Pancreas (tissue), 10 donors: ENCODE measurements at regions not wholly inside any gene's neighbourhood (a gene's known extent, or its start where the extent isn't known, plus 50 kb on each side); places are given as distances from the start of the nearest gene placed in this dataset.

Experiments used
- ATAC-seq, 4 donors: fragments of 200-7000 bp; cut with Tn5 transposase; one replicate each; pipeline versions ENCODE4 v1.8.0 to v1.9.1; 2020; ENCODE audit warnings: mild to moderate bottlenecking in 4 of 4, moderate library complexity in 4 of 4
- DNase-seq, 6 donors: peaks; one replicate each; pipeline ENCODE4 v3.0.0-alpha.2; 2020
- FAIRE-seq: peaks from 2 replicates; lab custom pipeline; 2012; peaks lifted over from hg19 to GRCh38; lab: Jason Lieb, UNC
- H3K27ac ChIP-seq, 4 donors: fragments of 200-600 bp; sonication (generic); 1 replicate in 3 of 4; 2 replicates in 1 of 4; pipeline versions ENCODE4 v1.5.0 to v1.8.0; 2020
- H3K27me3 ChIP-seq, 4 donors: fragments of 200-600 bp; one replicate each; pipeline ENCODE4 v1.8.0; 2021
- H3K36me3 ChIP-seq, 3 donors: fragments of 200-600 bp; sonication (generic) in 1 of 3; one replicate each; pipeline versions ENCODE4 v1.5.0 to v1.8.0; 2020 to 2021
- H3K4me1 ChIP-seq, 3 donors: fragments of 200-600 bp; one replicate each; pipeline ENCODE4 v1.8.0; 2021
- H3K4me3 ChIP-seq, 4 donors: fragments of 200-600 bp; sonication (generic) in 2 of 4; one replicate each; pipeline versions ENCODE4 v1.5.0 to v1.8.0; 2020 to 2021
- H3K9me3 ChIP-seq, 4 donors: fragments of 200-600 bp; one replicate each; pipeline ENCODE4 v1.8.0; 2021
- WGBS, 2 donors: extraction: QIAGEN DNeasy Blood & Tissue Kit; methylation state at CpG; one replicate each; pipeline ENCODE4 v1.1.7; 2013; 5-methylcytosine and 5-hydroxymethylcytosine counted together
- intact Hi-C, 3 donors: fragments of 100-400 bp; cut with DNase I; formaldehyde crosslinking; loops; one replicate each; pipeline versions ENCODE4 v1.11.1 to v1.14.2; 2022
- TF ChIP-seq, protein P1 (sequence below), 4 donors: fragments of 200-600 bp; sonication (generic) in 3 of 4; IDR thresholded peaks; one replicate each; pipeline versions ENCODE4 v1.5.0 to v1.8.0; 2021; ENCODE audit warnings: antibody characterized with exemption in 4 of 4
- donor health status: healthy with polysubstance abuse.
- donor health status: DM: no; HTN: no; CAD: no; lungs with moderate emphysema.
- donor health status: DM: no; HTN: no; CAD: no.
- donor health status: control.
- donor health status: control.
- donor health status: Bipolar disorder and iron deficiency.
- donor health status: DM: yes; HTN: yes; CAD: no.
- donor health status: DM: no; HTN: no; CAD: no.
- donor health status: DM: no; HTN: no; CAD: no.
- donor health status: DM: yes; HTN: yes; CAD: no.

DNA sequence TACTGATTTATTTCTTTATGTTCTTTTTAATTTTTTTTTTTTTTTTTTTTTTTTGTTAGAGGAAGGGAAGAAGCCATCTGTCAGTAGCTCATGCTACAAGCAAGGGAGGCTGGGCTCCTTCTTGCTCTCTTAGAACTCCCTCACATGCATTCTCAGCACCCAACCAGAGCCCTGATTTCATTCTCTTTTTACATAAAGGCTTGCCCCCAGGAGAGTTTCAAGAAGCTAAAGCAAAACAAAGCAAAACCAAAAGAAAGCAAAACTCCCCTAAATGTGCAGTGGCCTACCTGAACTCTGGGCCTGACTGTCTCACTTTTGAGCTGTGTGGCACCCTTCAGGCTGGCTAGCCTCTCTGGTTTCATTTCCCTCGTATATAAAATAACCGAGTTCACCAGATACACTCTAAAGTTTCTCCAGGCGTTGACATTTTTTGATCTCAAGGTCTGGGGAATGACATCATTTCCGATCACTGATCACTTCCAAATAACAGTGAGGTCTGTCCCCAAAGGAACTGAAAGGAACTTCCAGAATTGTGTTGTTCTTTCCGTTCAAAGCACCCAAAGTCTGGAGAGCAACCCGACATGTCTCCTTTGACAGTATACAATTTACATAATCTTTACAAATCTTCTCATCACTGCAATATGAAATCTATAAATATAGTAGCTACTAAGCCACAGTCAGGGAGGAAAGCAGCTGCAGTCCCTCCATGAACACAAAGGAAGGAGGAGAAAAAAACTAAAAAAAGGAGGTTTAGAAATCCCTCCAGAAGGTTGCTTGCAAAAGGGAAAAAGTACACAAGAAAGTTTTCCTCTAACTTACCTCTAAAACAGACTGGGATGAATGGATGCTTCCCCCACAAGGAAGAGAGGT lies 145.6 kb upstream of the NCK2 start:
- H3K4me1 ChIP-seq: no peaks in the 10 kb centered on the region
- TF ChIP-seq, protein P1, sequence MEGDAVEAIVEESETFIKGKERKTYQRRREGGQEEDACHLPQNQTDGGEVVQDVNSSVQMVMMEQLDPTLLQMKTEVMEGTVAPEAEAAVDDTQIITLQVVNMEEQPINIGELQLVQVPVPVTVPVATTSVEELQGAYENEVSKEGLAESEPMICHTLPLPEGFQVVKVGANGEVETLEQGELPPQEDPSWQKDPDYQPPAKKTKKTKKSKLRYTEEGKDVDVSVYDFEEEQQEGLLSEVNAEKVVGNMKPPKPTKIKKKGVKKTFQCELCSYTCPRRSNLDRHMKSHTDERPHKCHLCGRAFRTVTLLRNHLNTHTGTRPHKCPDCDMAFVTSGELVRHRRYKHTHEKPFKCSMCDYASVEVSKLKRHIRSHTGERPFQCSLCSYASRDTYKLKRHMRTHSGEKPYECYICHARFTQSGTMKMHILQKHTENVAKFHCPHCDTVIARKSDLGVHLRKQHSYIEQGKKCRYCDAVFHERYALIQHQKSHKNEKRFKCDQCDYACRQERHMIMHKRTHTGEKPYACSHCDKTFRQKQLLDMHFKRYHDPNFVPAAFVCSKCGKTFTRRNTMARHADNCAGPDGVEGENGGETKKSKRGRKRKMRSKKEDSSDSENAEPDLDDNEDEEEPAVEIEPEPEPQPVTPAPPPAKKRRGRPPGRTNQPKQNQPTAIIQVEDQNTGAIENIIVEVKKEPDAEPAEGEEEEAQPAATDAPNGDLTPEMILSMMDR (IDR thresholded peaks at IDR 0.05): no peak
- WGBS, 2 donors: 73 to 82% methylated on average over 6 of the region's 6 CpGs
- ATAC-seq (no peak), FAIRE-seq (no peak), DNase-seq (no peak)
- H3K27me3 ChIP-seq: no peaks in the 10 kb centered on the region
- H3K9me3 ChIP-seq: no peaks in the 10 kb centered on the region
- intact Hi-C loops: loop anchor here in 1 of 3 donors (10.0 kb wide), 1 partner anchor 146 kb away; the partner anchor contains the start of gene NCK2
- H3K27ac ChIP-seq: no peak overlapping the region
- H3K4me3 ChIP-seq: no peak overlapping the region
- H3K36me3 ChIP-seq: no peaks in the 10 kb centered on the region

DNA sequence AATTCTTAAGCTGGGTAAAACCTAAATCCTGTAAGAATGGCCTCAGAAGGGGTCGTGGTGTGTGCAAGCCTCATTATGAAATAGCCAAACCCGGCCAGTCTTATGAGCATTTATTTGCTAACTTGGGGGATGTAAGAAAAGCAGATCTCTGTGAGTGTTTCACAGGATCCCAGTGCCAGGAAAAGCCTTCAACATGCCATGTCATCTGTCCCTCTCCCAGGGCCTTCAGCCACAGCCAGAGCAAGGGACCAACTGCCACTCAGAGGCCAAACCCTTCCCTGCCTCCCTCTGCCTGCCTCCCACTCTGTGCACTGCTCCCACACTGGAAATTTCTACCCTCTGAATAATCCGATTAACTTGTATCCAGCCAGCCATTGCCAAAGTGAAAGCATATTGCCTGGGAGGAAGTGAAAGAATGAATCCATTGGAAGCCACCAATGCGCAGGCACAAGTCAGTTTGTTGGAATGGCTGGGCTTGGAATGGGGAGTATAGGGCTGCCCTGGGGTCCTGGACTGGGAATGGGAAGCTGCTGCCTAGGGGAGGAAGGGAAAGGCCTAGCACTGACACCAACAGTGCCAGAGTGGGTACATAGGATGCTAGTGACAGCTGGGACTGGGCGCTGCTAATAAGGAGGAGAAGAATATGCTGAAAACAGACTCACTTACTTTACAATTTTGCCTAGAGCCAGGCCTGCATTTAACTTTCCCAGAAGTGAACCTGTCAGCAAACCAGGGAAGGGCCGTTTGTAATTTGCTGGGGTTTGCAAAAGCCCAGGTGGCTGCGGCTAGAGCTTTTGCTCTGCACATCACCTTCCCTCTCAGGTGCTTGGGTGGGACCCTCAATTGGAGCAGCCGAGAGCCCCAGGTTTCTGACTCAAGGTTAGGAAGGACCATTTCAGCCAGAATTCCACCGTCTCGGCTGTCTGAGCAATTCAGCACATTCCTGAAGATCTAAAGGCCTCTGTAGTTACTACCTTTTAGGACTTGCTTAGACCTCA lies 146.6 kb upstream of the NCK2 start:
- Histone ChIP-seq H3K27ac (no peak overlapping the region), H3K36me3 (no peaks in the 10 kb centered on the region), H3K27me3 (no peaks in the 10 kb centered on the region), H3K9me3 (no peaks in the 10 kb centered on the region), H3K4me3 (no peak overlapping the region), H3K4me1 (no peaks in the 10 kb centered on the region)
- FAIRE-seq (no peak), ATAC-seq (no peak), DNase-seq (no peak)
- TF ChIP-seq, protein P1 (IDR thresholded peaks at IDR 0.05): no peak
- intact Hi-C loops: loop anchor here in 1 of 3 donors (10.0 kb wide), 1 partner anchor 147 kb away; the partner anchor contains the start of gene NCK2
- 85 to 87% methylated on average over 10 of the region's 10 CpGs for WGBS, 2 donors

DNA sequence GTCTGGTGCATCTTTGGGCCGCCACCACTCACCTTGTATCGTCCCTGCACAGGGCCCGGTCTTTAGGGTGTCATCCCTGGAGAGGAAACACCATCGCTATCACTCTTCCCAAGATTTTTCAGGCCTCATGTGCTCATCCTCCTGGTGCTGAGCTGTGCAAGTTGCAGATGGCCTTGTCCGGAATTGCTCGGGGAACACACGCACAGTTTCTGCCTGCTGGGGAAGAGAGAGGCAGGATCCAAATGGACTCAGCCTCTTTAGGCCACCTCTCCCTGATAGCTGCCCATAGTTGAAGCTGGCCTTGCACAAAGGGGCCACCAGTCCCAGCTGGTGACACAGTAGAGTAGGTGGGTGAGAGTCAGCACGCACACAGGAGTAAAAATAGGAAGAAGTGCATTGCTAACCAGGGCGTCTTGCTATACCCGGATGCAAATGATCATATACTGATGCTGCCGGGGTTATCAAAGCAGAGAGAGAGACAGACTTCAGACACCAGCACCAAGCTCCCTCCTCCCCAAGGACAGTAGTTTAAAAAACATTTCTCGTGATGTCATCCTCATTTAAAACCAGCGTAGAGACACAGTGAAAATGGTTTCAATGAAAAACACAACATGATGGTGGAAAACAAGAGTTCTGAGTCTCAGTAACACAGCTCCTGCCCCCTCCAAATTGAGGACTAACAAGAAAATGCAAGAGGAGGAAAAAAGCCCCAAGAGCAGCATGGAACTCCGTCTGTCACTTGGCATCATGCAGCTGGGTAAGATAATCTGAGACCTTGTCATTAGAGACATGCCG lies 147.5 kb upstream of the NCK2 start:
- no peak overlapping the region for H3K27ac ChIP-seq
- DNase-seq: no peak
- no peaks in the 10 kb centered on the region for H3K4me1 ChIP-seq
- WGBS, 2 donors: 90 to 93% methylated on average over 15 of the region's 15 CpGs
- no peaks in the 10 kb centered on the region for H3K9me3 ChIP-seq
- TF ChIP-seq, protein P1 (IDR thresholded peaks at IDR 0.05): no peak
- FAIRE-seq: no peak
- ATAC-seq: no peak
- H3K36me3 ChIP-seq: no peaks in the 10 kb centered on the region
- intact Hi-C loops: loop anchor here in 1 of 3 donors (10.0 kb wide), 1 partner anchor 148 kb away; the partner anchor contains the start of gene NCK2
- no peaks in the 10 kb centered on the region for H3K27me3 ChIP-seq
- no peak overlapping the region for H3K4me3 ChIP-seq

DNA sequence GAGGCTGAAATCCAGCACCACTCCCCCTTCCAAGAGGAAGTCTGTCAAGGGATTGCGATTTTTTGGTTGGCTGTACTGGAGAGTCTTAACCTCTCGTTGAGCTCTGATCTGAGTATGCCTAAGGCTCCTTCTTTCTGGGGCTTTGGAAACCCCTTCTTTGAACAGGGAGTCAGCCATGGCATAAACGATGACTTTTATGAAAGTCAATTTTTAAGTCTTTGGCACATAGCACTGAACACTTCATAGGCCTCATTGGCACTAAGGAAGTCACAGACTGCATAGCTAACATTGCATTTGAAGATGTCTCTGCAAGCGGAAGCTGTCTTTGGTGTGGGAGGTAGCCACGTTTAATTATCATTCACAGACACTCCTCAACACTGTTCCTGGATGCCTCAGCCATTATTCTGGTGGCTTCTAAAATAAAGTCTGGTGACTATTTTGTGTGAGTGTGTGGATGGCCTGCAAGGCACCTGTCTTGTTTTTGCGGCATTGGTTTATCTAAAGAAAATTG lies 148.2 kb upstream of the NCK2 start:
- ATAC-seq (no peak), FAIRE-seq (no peak), DNase-seq (no peak)
- intact Hi-C loops: loop anchor here in 1 of 3 donors (10.0 kb wide), 1 partner anchor 148 kb away; the partner anchor contains the start of gene NCK2
- H3K27me3 ChIP-seq: no peaks in the 10 kb centered on the region
- H3K36me3 ChIP-seq: no peaks in the 10 kb centered on the region
- no peaks in the 10 kb centered on the region for H3K4me1 ChIP-seq
- WGBS, 2 donors: 81 to 91% methylated on average over 6 of the region's 6 CpGs
- no peak overlapping the region for H3K27ac ChIP-seq
- TF ChIP-seq, protein P1 (IDR thresholded peaks at IDR 0.05): no peak
- no peaks in the 10 kb centered on the region for H3K9me3 ChIP-seq
- no peak overlapping the region for H3K4me3 ChIP-seq
